WERI-Rb-1 (cell line): ENCODE measurements at regions not wholly inside any gene's neighbourhood (a gene's known extent, or its start where the extent isn't known, plus 50 kb on each side); places are given as distances from the start of the nearest gene placed in this dataset.

Source experiments
- DNase-seq: peaks from one replicate; pipeline ENCODE4 v3.0.0-alpha.2; 2020
- H3K27ac ChIP-seq: fragments of 250-450 bp; sonication (Bioruptor Pico); 2 replicates; pipeline ENCODE4 v1.5.1; 2020; ENCODE audit warnings: mild to moderate bottlenecking, moderate library complexity
- H3K27me3 ChIP-seq: fragments of 250-450 bp; sonication (Bioruptor Pico); 2 replicates; pipeline ENCODE4 v1.5.1; 2021; ENCODE audit warnings: mild to moderate bottlenecking, low read depth, moderate library complexity; ENCODE audit not compliant: insufficient read depth, severe bottlenecking
- H3K36me3 ChIP-seq: fragments of 250-450 bp; sonication (Bioruptor Pico); 2 replicates; pipeline ENCODE4 v1.5.1; 2020; ENCODE audit warnings: mild to moderate bottlenecking, moderate library complexity
- H3K4me3 ChIP-seq: 2 replicates; pipeline ENCODE4 v1.5.1; 2011; ENCODE audit warnings: low read depth, mild to moderate bottlenecking, control low read depth, low read length
- H3K9me3 ChIP-seq: fragments of 250-450 bp; sonication (Bioruptor Pico); 2 replicates; pipeline ENCODE4 v1.5.1; 2021; ENCODE audit warnings: mild to moderate bottlenecking, moderate library complexity; ENCODE audit not compliant: severe bottlenecking
- TF ChIP-seq, protein P1 (sequence below): IDR thresholded peaks from 2 replicates; pipeline ENCODE4 v1.5.1; 2011; ENCODE audit warnings: low read depth, mild to moderate bottlenecking, control low read depth, inconsistent platforms, low read length

DNA sequence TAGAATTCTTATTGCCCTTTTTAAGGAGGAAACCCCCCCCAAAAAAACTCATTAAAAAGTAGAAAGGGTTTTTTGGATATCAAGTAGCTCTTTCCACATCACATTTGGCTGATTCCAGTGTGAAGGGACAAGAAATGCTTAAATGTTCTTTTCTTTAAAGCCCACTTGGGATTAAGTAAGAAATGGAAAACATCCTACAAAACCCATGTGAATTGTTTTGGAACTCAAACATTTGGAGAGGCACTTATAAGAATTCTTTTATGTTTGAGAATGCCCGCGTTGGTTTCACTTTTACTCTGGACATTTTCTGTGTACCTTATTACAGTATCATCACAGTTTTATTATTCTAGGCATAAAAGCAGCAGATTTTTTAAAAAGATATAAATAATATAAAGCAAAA is 301.1 kb upstream of the ACTBL2 start:
- no peak overlapping the region for H3K27ac ChIP-seq
- TF ChIP-seq, protein P1, sequence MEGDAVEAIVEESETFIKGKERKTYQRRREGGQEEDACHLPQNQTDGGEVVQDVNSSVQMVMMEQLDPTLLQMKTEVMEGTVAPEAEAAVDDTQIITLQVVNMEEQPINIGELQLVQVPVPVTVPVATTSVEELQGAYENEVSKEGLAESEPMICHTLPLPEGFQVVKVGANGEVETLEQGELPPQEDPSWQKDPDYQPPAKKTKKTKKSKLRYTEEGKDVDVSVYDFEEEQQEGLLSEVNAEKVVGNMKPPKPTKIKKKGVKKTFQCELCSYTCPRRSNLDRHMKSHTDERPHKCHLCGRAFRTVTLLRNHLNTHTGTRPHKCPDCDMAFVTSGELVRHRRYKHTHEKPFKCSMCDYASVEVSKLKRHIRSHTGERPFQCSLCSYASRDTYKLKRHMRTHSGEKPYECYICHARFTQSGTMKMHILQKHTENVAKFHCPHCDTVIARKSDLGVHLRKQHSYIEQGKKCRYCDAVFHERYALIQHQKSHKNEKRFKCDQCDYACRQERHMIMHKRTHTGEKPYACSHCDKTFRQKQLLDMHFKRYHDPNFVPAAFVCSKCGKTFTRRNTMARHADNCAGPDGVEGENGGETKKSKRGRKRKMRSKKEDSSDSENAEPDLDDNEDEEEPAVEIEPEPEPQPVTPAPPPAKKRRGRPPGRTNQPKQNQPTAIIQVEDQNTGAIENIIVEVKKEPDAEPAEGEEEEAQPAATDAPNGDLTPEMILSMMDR, result no peak
- DNase-seq, result no peak
- no peaks in the 10 kb centered on the region for H3K36me3 ChIP-seq
- no peaks in the 10 kb centered on the region for H3K9me3 ChIP-seq
- H3K4me3 ChIP-seq, result no peak overlapping the region
- H3K27me3 ChIP-seq, result no peaks in the 10 kb centered on the region

DNA sequence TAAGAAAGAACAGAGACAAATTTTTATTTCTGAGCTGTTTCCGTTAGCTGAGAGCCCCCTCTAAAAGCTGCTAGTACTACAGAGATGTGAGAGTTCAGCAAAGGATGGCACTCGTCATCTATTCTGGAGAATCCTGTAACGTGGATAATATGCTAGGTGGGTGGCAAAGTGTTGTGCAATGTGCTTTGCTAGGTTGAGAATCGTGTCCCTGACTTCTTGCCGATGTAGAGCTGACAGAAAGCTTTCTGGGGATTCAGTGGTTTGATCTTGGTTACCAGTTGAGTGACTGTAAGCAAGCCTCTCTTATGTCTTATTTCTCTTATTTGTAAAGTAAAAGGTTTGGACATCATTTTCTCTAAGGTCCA is 298.3 kb upstream of the ACTBL2 start:
- TF ChIP-seq, protein P1, result no peak
- H3K27ac ChIP-seq, result no peak overlapping the region
- H3K36me3 ChIP-seq, result no peaks in the 10 kb centered on the region
- no peak overlapping the region for H3K4me3 ChIP-seq
- no peaks in the 10 kb centered on the region for H3K27me3 ChIP-seq
- H3K9me3 ChIP-seq, result no peaks in the 10 kb centered on the region
- DNase-seq, result no peak

DNA sequence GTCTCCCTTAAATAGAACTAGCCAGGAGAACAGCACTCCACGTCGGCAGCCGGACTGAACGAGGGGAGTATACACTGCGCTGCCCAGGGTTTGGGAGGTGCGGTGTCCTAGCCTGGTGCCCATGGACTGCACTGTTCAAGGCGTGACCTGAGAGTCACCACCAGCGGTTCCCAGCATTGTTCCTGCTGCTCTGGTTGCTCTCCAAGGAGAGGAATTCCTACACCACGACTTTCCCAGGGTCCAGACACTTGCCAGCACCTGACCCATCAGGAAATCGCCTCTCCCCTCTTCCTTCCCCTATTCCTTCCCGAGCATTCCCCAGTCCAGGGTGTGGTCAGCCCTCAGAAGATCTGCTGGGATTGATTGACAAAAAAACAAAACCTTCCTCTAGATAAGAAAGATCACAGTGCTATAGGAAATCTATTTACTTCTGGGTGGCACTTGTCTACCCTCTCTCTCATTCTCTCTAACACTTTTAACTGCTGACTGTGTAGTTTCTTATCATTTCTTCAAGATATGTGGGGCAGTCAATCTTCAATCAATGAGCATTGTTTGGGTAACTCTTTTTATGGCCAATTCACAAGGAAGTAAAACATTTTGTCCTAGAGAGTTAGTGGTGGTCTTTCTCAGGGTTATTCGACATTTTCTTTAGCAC is 297.8 kb upstream of the ACTBL2 start:
- no peak for DNase-seq
- Histone ChIP-seq H3K4me3 (no peak overlapping the region), H3K27ac (no peak overlapping the region), H3K27me3 (no peaks in the 10 kb centered on the region), H3K9me3 (no peaks in the 10 kb centered on the region), H3K36me3 (no peaks in the 10 kb centered on the region)
- TF ChIP-seq, protein P1, result no peak

DNA sequence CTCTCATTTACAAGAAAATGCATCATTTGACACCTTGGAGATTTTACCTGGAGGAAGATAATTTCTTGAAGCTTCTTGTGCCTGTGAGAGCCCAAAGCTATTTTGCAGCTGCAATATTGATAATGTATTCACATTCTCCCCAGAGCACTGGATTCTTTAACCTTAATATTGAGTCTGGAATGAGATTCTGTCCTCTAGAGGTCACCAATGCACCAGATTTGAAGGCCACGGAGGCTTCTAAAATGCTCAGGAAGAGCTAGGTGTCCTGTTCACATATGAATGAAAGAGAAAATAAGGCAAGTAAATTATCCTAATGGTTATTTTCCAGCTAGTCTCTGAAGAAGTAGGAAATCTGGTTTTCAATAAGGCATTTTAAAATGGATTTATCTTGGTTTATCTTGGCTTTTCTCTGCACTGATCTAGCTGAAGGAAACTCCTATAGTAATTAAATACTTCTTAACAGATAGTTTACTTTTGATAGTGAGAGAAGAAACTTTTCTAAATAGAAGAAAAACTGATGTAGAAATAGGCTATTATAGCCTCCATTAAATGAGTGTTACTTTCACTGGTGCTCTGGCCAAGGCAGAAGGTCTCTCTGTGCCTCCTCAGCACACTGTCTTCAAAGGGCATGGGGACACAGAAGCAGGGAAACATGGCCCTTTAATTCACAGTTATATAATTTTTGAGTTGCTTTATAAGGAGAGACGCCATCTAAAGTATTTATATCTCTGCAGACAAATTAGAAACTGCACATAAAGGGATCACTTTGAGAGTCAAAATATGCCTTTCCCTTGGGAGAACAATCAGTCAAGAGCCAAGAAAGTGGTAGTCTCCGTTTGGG is 297.0 kb upstream of the ACTBL2 start:
- H3K9me3 ChIP-seq, result no peaks in the 10 kb centered on the region
- no peaks in the 10 kb centered on the region for H3K36me3 ChIP-seq
- peak; percentile 42 for DNase-seq
- TF ChIP-seq, protein P1, result peak; percentile 44; the same call in 1 of the 2 replicates
- no peak overlapping the region for H3K27ac ChIP-seq
- no peak overlapping the region for H3K4me3 ChIP-seq
- no peaks in the 10 kb centered on the region for H3K27me3 ChIP-seq

DNA sequence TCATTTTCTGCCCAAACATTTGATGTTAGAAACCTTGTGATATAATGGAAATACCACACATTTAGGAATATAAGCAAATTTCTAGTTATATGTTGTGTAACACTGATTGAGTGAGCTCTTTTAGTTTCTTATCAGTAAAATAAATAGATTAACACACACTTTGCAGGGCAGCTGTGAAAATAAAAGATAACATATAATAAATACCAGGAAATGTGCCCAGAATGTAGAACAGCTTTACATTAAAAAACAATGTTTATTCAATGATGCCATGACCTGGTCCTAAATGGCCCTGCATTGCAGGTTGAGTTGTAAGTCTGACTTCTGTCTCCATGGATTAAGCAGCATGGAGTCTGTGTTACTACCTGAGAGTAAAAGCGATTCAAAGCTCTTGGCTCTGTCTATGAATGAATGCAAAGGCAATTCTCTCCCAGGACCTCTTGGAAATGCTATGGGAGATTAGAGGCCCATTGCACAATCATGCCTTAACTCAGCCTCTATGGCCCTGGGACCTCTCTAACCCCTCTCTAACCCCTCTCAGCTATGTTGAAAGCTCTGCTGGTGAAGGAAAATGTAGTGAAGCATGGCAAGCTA is 296.0 kb upstream of the ACTBL2 start:
- TF ChIP-seq, protein P1, result no peak
- no peak for DNase-seq
- no peak overlapping the region for H3K27ac ChIP-seq

More for the DNA sequence above, 296.0 kb upstream of the ACTBL2 start:
- H3K4me3 ChIP-seq, result no peak overlapping the region
- no peaks in the 10 kb centered on the region for H3K9me3 ChIP-seq
- H3K27me3 ChIP-seq, result no peaks in the 10 kb centered on the region
- H3K36me3 ChIP-seq, result no peaks in the 10 kb centered on the region
